GM18873 (cell line): ENCODE measurements at regions not wholly inside any gene's neighbourhood (a gene's known extent, or its start where the extent isn't known, plus 50 kb on each side); places are given as distances from the start of the nearest gene placed in this dataset.
"Not testable (repeated sequence)": the region's sequence is repeated elsewhere in the genome, so short reads cannot be mapped to it uniquely, and the experiment has no call there.

Experiments used
- ATAC-seq: cut with Tn5 transposase; IDR thresholded peaks from one replicate; pipeline ENCODE4 v1.9.1; 2021; ENCODE audit warnings: mild to moderate bottlenecking, moderate library complexity, moderate number of reproducible peaks; ENCODE audit not compliant: unreplicated experiment, low FRiP score

DNA sequence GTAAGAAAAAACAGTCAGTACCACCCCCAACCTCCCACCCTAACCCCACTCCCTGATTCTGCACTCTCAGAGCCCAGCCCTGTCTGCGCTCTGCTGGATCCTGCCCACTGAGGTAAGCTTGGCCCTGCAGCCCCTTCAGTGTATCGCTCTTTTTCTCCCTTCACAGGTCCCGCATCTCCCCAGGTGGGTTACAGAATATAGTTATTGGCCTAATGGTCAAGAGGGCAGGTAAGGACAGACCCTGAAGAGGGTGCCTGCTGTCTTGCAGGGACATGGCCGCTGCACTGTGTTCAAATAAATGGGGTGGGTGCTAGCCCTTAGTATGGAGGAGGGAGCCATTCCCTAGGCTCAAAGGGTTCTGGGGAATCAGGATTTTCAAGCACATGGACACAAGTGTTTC is 135.7 kb downstream of the ADSS2 start:
- no peak for ATAC-seq

DNA sequence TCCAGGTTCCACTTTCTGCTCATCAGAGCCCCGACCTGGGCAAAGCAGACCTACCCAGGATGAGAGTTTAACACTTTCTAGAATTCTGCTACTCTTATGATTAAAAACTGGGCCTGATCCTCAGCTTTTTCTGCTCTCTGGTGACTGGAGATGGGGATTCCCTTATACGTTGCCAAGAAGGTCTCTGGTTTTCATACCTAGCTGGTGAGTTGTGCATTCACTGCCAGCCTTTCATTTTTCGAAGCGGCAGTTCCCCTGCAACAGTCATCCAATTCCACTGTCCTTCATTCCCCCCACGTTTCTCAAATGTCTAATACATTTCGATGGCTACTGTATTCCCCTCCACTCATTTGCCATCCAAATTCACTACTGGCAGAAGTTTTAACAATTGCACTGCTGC is 135.3 kb downstream of the ADSS2 start:
- ATAC-seq: no peak

DNA sequence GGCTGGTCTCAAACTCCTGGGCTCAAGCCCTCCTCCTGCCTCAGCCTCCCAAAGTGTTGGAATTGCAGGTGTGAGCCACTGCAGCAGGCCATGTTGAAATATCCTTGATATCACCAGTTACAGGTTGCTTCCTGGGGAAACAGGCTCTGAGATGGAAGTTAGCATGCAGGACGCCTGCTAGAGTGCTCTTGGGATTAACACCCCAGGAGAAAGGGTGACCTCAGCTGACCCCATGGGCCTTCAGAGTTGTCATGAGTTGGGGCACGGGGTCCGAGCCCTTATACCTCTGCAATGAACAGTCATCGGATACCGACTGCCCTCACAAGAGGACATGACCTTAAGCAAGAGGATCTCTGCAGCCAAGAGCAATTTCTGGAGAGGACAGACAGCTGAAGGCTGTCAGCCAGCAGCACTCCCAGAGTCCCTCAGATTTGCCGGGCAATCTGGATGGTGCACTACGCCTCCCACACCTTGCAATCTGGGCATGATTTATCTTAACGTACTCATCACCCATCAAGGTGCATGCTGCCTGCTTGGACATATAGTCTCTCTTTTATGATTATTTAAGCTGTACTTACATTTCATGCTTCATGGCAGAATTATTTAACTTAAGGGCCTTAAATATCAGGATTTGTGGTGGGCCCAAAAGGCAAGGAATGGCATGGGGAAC is 134.6 kb downstream of the ADSS2 start:
- no peak for ATAC-seq

DNA sequence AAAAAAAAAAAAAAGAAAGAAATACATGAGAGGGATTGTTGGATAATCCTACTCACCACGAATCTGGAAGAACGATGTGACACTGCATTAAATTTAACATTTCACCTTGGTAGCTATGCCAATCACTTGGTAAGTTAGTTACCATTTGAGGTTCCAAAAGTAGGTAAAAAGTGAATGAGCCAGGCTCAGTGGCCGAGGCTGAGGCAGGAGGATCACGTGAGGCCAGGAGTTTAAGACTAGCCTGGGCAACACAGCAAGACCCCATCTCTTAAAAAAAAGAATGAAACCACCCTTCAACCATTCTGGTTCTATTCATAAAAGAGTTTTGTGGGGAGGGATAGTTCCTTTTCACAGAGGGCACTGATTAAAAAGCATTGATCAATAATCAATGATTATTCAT is 133.6 kb downstream of the ADSS2 start:
- ATAC-seq: no peak

DNA sequence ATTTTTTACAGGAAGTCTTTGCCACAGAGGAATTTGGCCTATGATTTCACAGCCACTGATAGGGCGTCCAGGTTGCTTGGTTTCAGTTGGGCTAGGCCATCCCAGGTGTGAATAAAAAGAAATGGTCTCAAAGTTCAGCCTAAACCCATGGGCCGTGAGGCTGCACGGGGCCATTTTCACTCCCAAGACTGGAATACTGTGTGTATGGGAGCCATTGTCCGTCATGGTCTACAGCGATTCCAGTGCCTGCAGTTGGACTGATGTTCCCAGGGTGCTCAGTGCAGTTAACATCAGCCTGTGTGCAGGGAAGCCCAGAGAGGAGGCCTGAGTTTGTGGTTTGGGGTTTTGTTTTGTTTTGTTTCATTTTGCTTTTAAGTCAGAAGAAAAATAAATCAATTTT is 133.2 kb downstream of the ADSS2 start:
- no peak for ATAC-seq

DNA sequence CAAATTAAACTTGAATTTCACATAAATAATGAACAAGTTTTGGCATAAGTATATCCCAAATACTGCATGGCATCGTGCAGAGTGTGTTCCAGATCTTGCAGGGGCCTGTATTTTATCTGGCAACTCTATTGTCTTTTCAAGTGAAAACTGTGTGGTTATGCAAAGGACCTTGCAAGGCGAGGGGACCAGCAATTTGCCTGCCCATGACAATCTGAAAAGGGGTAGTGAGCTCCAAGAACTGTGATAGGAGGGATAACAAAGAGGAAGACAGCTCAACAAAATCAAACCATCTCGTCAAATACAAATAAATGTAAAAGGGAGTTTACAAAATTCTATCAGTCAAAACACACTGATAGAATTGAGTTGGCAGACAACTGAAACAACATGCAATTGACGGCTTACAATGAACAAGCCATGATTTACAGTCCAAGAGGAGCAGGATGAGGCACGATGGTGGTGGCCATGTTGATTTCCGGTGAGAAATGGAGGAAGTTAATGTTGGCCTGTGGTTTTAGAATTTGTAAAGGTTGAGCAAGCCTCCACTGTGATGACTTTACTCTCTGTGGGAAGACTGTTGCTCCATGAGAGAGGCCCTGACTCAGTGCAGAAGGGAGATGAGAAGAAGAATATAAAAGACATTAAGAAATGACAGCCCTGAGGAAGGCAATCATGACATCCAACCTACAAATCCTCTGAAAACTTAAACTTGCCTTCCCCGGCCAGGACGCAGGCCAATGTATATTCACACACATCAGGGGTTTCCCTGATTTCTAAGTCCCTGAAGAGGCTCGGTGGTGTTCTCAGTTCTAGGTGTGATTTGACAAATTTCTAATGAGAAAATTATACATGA is 132.2 kb downstream of the ADSS2 start:
- ATAC-seq: peak; percentile 76

DNA sequence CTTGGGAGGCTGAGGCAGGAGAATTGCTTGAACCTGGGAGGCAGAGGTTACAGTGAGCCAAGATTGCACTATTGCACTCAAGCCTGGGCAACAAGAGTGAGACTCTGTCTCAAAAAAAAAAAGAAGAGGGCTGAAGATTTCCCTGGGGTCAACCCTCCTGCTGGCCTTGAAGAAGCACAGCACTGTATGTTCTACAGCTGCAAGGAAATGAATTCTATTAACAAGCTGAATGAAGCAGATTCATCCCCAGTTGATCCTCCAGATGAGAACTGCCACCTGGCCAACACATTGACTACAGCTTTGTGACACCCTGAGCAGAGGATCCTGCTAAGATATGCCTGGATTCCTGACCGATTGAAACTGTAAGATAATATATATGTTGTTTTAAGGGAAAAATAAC is 129.5 kb downstream of the ADSS2 start:
- ATAC-seq: no peak

DNA sequence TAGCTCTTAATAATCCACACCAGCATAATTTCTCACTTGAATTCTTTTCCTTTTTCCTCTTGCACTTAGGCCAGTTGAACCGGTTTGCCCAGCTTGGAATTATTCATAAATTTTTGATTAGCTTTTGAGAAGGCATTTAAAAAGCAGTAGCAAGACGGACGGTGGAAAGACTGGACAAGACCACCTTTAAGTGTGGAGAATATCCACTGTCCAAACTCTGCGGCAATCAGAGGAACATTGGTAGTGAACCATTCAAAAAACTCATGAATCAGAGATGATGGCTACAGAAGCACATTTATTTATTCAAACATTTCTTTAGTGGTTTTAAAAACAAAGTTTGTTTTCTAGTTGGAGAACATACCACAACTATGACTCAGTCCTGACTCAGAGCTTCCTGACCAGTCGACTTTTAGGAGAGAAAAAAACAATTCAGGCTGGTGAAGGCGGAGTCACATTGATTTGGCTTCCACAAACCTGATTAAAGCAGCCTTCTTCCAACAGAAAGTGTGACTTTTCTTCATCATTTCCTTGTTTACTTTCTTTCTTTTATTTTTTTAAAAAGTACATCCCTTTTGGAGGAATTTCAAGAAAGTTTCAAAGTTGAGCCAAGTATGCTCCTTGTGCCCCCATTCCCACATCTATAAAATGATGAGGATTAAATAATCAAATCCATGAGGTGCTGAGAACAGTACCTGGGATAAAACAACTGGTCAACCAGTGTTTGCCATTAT is 128.8 kb downstream of the ADSS2 start:
- ATAC-seq: no peak

DNA sequence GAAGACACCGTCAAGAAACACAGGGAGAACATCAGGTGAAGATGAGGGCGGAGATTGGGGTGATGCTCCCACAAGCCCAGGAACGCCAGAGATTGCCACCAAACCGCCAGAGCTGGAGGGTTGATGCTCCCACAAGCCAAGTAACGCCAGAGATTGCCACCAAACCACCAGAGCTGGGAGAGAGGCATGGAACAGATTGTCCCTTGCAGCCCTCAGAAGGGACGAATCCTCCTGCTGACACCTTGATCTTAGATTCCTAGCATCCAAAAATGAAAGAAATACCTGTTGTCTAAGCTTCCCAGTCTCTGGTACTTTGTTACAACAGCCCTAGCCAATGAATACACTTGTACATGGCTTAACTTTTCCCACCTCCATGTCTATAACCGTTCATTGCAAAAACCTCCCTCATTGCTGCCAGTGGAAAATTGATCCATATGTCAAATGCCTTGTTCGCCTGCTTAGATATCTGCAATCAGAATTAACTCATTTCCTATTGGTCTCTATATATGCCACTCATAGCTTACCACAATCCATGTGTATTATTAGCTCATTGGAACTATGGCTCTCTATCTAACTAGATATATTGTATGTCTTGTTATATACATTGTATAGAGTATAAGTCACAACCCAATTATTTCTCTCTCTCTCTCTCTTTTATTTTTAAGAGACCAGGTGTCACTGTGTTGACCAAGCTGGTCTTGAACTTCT is 127.4 kb downstream of the ADSS2 start:
- ATAC-seq: no peak

DNA sequence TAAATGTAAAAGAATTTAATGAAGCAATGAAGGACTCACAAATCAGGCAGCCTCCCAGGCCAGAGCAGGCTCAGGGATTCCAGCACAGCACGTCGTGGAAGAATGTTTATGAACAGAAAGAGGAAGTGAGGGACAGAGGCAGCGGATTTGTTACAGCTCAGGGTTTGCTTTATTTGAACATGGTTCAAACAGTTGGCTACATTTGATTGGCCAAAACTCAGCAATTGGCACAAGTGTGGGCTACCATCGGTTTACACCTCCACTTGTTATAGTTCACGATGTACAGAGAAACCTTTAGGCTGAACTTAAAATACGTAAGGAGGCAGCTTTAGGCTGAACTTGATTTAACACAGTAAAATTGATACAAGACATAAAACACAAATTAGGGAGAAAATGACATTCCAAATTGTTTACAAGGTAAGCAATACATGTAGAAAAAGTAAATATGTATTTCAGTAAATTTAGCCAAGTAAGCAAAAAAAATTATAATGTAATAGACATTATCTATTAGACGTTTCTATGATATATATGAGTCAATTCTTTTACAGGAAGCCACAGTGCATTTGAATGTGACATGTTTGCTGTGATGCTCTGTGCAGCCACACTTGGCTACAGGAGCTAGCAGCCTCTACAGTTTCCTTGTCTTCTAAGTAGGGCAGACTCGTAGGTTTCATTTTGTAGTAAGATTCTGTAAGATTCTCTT is 126.5 kb downstream of the ADSS2 start:
- ATAC-seq: peak; percentile 82

DNA sequence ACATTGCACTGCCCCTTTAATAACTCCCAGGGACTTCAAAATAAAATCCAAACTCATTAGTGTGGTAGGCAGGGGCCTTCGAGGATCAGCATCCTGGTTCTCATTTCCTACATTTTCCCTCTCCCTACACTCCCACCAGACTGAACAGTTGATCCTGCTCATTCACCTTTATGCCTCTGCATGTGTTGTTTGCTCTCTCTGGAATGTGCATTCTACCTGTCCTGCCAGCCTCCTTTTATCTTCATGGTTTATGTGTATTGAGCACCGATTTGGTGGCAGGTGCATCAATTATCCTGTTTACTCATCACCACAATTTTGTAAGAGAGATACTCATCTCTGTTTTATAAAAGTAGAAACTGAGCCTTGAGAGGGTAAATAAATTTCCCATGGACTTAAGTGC is 125.0 kb downstream of the ADSS2 start:
- ATAC-seq: no peak

DNA sequence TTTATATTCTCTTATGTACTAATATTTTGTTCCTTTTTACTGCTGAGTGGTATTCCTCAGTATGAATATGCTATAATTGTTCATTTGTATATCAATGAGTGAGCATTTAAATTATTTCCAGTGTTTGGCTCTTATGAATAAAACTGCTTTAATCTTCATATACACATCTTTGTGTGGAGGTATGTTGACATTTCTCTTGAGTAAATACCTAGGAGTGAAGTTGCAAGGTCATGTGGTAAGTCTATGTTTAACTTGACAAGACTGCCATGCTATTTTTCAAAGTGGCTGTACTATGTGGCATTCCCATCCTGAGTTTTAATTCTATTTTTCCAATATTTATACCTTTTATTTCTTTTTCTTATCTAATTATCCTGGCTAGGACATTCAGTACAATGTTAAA is 124.2 kb downstream of the ADSS2 start:
- no peak for ATAC-seq

DNA sequence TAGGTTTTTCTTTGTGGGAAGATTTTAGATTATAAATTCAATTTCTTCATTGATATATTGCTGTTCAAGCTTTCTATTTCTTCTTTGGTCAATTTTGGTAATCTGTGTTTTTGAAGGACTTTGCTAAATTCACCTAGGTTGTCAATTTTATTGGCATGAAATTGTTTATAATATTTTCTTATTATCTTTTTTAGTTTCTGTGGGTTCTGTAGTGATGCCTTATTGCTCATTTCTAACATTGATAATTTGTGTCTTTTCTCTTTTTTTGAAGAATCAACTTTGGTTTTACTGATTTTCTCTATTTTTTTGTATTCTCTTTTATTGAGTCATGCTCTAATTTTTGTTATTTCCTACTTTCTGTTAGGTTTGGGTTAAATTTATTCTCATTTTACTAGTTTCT is 123.2 kb downstream of the ADSS2 start:
- ATAC-seq: no peak

DNA sequence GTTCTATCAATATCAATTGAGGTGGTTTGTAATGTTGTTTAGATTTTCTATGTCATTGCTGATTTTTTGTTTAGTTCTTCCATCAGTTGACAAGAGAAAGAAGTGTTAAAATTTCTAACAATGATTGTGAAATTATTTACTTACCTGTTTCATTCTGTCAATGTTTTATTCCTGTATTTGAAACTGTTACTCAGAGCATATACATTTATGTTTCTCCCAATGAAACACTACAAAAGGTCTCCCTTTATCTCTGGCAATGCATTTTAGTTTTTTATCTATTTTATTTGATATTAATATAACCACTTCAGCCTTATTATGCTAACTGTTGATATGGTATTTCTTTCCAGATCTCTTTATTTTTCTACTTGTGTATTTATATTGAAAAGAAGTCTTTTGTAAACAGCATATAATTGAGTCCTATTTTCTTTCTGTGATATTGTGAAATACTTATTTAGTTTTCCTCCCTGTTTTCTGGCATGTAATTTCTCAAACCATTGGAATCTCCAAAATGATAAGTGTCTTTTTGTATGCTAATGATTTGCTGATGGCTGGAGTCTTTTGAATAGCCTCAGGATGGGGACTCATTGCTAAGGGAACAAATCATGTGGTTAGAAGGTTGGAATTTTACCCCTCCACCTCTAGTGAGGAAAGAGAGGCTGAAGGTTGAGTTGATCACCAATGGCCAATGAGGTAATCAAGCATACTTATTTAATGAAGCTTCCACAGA is 122.0 kb downstream of the ADSS2 start:
- ATAC-seq: no peak

DNA sequence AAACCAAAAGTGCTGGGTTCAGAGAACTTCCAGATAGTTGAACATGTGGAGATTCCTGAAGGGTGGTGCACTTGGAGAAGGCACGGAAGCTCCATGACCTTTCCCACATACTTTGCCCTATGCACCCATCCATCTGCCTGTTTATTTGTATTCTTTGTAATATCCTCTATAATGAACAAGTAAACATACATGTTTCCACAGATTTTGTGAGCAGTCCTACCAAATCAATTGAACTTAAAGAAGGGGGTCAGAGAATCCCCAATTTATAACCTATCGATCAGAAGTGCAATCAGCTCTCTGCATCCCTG is 121.4 kb downstream of the ADSS2 start:
- ATAC-seq: no peak

DNA sequence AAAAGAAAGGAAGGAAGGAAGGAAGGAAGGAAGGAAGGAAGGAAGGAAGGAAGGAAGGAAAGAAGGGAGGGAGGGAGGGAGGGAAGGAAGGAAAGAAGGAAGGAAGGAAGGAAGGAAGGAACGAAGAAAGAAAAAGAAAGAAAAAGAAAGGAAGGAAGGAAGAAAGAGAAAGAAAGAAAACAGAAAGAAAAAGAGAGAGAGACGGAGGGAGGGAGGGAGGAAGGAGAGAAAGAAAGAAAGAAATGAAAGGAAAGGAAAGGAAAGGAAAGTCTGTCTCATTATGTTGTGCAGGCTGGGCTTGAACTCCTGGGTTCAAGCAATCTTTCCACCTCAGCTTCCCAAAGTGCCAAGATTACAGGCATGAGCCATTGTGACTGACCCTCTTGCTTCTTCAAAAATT is 118.9 kb downstream of the ADSS2 start:
- not testable (repeated sequence) for ATAC-seq

DNA sequence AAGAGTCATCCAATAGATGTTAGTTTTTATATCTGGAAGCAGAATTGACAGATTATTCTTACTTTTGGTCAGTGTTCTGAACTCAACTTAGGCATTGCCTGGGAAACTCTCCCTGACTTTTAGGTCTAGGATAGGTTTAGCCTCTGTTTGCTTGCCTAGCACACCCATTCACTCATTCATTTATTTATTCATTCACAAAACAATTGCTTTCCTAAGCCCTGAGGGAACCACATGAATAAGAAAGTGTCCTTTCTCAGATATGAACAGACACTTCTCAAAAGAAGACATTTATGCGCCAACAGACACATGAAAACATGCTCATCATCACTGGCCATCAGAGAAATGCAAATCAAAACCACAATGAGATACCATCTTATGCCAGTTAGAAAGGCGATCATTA is 117.4 kb downstream of the ADSS2 start:
- ATAC-seq: not testable (repeated sequence)

DNA sequence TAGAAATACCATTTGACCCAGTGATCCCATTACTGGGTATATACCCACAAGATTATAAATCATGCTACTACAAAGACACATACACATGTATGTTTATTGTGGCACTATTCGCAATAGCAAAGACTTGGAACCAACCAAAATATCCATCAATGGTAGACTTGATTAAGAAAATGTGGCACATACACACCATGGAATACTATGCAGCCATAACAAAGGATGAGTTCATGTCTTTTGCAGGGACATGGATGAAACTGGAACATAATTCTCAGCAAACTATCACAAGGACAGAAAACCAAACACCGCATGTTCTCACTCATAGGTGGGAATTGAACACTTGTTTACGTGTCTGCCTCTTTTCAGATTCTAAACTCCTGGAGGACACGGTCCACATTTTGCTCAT is 116.9 kb downstream of the ADSS2 start:
- not testable (repeated sequence) for ATAC-seq

DNA sequence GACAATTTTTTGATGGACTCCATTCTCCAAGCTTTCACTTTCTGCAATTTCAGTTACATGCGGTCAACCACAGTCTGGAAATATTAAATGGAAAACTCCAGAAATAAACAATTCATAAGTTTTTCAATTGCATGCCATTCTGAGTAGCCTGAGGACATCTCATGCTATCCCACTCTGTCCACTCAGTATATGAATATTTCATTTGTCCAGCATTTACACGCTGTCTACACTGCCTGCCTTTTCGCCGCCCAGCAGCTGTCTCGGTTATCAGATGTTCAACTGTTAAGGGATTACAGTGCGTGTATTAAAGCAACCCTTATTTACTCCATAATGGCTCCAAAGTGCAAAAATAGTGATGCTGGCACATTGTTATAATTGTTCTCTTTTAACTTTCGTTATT is 116.3 kb downstream of the ADSS2 start:
- no peak for ATAC-seq
